DND-41 (cell line): ENCODE measurements at regions not wholly inside any gene's neighbourhood (a gene's known extent, or its start where the extent isn't known, plus 50 kb on each side); places are given as distances from the start of the nearest gene placed in this dataset.

Experiments used
- ATAC-seq: fragments of 200-7000 bp; cut with Tn5 transposase; 3 replicates; pipeline ENCODE4 v1.9.1; 2021; ENCODE audit warnings: low read depth; ENCODE audit not compliant: insufficient read depth
- DNase-seq: peaks from one replicate; pipeline ENCODE4 v3.0.0-alpha.2; 2020
- H2AFZ ChIP-seq: 2 replicates; pipeline ENCODE4 v1.6.0; 2012; ENCODE audit warnings: low read depth, low read length
- H3K27ac ChIP-seq: 2 replicates; pipeline ENCODE4 v1.5.1; 2012; ENCODE audit warnings: low read length, inconsistent platforms
- H3K27me3 ChIP-seq: fragments of 200-600 bp; sonication (generic); 2 replicates; pipeline ENCODE4 v1.6.0; 2012; ENCODE audit warnings: low read length, mild to moderate bottlenecking, inconsistent platforms; ENCODE audit not compliant: insufficient read depth, poor library complexity
- H3K36me3 ChIP-seq: 2 replicates; pipeline ENCODE4 v1.5.1; 2012; ENCODE audit warnings: low read length, inconsistent platforms; ENCODE audit not compliant: insufficient read depth
- H3K4me1 ChIP-seq: 2 replicates; pipeline ENCODE4 v1.5.1; 2012; ENCODE audit warnings: mild to moderate bottlenecking, low read length; ENCODE audit not compliant: insufficient read depth
- H3K4me2 ChIP-seq: 2 replicates; pipeline ENCODE4 v1.6.0; 2012; ENCODE audit warnings: mild to moderate bottlenecking, moderate library complexity, low read length, inconsistent platforms; ENCODE audit not compliant: insufficient read depth
- H3K4me3 ChIP-seq, 2 experiments: fragments of 200-600 bp in 1 of 2; shearing (Covaris generic) in 1 of 2; 2 replicates each; pipeline ENCODE4 v1.5.1; 2012 to 2016; ENCODE audit warnings: inconsistent platforms in 2 of 2, low read length in 2 of 2, mild to moderate bottlenecking in 2 of 2, low read depth in 1 of 2, moderate library complexity in 1 of 2
- H3K79me2 ChIP-seq: 2 replicates; pipeline ENCODE4 v1.6.0; 2012; ENCODE audit warnings: low read length, inconsistent platforms; ENCODE audit not compliant: insufficient read depth
- H3K9ac ChIP-seq: 2 replicates; pipeline ENCODE4 v1.6.0; 2012; ENCODE audit warnings: low read depth, mild to moderate bottlenecking, inconsistent platforms, low read length, moderate library complexity
- H3K9me3 ChIP-seq: 2 replicates; pipeline ENCODE4 v1.5.1; 2012; ENCODE audit warnings: low read length, moderate library complexity, mild to moderate bottlenecking, inconsistent platforms; ENCODE audit not compliant: insufficient read depth, severe bottlenecking
- H4K20me1 ChIP-seq: 2 replicates; pipeline ENCODE4 v1.6.0; 2012; ENCODE audit warnings: low read length; ENCODE audit not compliant: insufficient read depth
- EZH2 ChIP-seq: IDR thresholded peaks from 3 replicates; pipeline ENCODE4 v1.6.1; 2012; ENCODE audit warnings: borderline replicate concordance, low read depth, mild to moderate bottlenecking, moderate library complexity, low read length, inconsistent platforms; ENCODE audit not compliant: severe bottlenecking
- TF ChIP-seq, protein P1 (sequence below): IDR thresholded peaks from 2 replicates; pipeline ENCODE4 v1.5.1; 2012; ENCODE audit warnings: borderline replicate concordance, low read length, moderate library complexity, mild to moderate bottlenecking; ENCODE audit not compliant: poor library complexity, severe bottlenecking; ENCODE audit errors: extremely low read depth

DNA sequence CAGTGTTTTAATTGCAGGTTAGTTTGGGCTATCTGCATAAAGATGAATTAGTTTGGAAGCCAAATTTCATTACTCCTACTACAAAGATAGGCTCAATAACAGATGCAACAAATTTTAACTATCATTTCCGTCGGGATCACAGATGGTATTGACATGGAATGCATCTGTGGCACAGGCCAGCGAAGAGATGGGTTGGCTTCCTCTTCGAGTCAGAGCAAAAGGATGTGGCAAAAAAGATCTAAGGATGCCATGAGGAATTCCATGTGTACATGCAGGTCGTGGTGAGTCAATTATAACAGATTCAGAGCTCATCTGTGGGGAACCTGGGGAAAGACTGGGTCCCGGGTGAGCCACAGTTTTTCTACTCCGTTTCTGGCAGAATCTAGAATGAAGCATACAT lies 83.0 kb upstream of the CITED2 start:
- Histone ChIP-seq H3K4me1 (no peaks in the 10 kb centered on the region), H3K79me2 (no peaks in the 10 kb centered on the region), H3K4me3 (no peak overlapping the region), H3K9ac (no peak overlapping the region), H3K27me3 (no peaks in the 10 kb centered on the region), H3K9me3 (no peaks in the 10 kb centered on the region), H4K20me1 (no peaks in the 10 kb centered on the region), H3K36me3 (no peaks in the 10 kb centered on the region), H2AFZ (no peak overlapping the region), H3K4me2 (no peak overlapping the region), H3K27ac (no peak overlapping the region)
- no peak for ATAC-seq
- DNase-seq, result no peak
- TF ChIP-seq, protein P1, sequence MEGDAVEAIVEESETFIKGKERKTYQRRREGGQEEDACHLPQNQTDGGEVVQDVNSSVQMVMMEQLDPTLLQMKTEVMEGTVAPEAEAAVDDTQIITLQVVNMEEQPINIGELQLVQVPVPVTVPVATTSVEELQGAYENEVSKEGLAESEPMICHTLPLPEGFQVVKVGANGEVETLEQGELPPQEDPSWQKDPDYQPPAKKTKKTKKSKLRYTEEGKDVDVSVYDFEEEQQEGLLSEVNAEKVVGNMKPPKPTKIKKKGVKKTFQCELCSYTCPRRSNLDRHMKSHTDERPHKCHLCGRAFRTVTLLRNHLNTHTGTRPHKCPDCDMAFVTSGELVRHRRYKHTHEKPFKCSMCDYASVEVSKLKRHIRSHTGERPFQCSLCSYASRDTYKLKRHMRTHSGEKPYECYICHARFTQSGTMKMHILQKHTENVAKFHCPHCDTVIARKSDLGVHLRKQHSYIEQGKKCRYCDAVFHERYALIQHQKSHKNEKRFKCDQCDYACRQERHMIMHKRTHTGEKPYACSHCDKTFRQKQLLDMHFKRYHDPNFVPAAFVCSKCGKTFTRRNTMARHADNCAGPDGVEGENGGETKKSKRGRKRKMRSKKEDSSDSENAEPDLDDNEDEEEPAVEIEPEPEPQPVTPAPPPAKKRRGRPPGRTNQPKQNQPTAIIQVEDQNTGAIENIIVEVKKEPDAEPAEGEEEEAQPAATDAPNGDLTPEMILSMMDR, result no peak
- TF ChIP-seq EZH2, result no peak

DNA sequence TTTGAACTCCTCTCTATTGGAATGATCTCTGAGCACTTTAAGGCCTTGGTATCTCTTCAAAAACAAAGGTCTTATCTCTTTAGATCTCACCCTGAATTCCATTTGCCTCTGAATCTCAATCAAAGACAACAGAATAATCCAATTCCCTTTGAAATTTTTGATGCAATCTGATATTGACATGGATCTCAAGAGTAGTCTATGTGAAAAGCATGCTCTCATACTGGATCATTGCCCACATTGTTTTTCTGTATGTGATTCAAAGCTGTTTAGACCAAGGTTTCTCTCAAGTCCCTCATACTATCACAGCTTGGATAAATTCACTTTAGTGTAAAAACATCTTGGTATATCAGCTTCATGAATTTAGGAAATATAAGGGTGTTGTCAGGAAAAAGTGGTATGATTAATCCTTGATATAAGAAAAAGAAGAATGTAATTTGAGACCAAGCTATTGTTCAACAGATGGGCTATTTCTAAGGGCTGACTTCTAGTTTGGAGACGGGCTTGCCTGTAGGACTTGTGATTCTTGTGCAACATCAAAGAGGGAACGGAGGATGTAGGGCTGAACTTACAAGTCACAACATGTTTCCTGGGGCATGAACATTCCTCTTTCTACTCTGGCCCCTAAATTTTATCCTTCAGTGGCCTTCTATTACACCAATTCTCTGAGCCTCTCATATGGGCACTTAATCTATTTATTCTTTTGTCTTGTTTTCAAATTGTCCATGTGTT lies 77.9 kb upstream of the CITED2 start:
- DNase-seq (no peak), ATAC-seq (no peak)
- no peaks in the 10 kb centered on the region for H3K27me3 ChIP-seq

DNA sequence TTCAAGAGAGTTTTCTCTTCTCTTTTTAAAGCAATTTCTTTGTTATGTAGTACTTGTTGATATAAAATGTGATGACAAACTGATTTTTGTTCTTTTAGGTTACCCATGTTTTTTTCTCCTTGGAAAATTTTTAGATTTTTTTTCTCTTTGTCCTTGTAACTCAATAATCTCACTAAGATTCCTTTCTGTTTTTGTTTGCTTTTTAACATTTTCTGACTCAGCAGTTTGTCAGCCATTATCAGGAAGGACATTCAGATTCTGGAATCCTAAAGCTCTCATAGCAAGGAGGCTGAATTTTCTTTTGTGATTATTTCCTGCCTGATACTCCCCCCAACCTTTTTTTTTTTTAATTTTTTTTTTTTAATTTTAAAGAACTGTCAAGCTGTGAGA lies 75.2 kb upstream of the CITED2 start:
- Histone ChIP-seq H3K79me2 (no peaks in the 10 kb centered on the region), H2AFZ (no peak overlapping the region), H3K27me3 (no peaks in the 10 kb centered on the region), H4K20me1 (no peaks in the 10 kb centered on the region), H3K4me2 (no peak overlapping the region), H3K4me1 (no peaks in the 10 kb centered on the region), H3K36me3 (no peaks in the 10 kb centered on the region), H3K4me3 (no peak overlapping the region), H3K9me3 (no peaks in the 10 kb centered on the region), H3K27ac (no peak overlapping the region), H3K9ac (no peak overlapping the region)
- ATAC-seq (no peak), DNase-seq (no peak)
- TF ChIP-seq, protein P1, result no peak
- no peak for TF ChIP-seq EZH2

More for the DNA sequence above, 77.9 kb upstream of the CITED2 start:
- H3K4me1 ChIP-seq, result no peaks in the 10 kb centered on the region
- H3K4me3 ChIP-seq, result no peak overlapping the region
- H3K4me2 ChIP-seq, result no peak overlapping the region
- no peaks in the 10 kb centered on the region for H3K36me3 ChIP-seq
- no peaks in the 10 kb centered on the region for H4K20me1 ChIP-seq
- no peaks in the 10 kb centered on the region for H3K9me3 ChIP-seq
- H3K27ac ChIP-seq, result no peak overlapping the region
- no peak overlapping the region for H2AFZ ChIP-seq
- H3K9ac ChIP-seq, result no peak overlapping the region
- no peaks in the 10 kb centered on the region for H3K79me2 ChIP-seq
- TF ChIP-seq, protein P1, result no peak
- TF ChIP-seq EZH2, result no peak
